H1 (cell line): ENCODE measurements at regions not wholly inside any gene's neighbourhood (a gene's known extent, or its start where the extent isn't known, plus 50 kb on each side); places are given as distances from the start of the nearest gene placed in this dataset.

ENCODE experiments used
- ASH2L ChIP-seq: fragments of 200-600, 300-600 bp; sonication (generic); IDR thresholded peaks from one replicate; pipeline ENCODE4 v1.7.1; 2017; ENCODE audit warnings: low read length
- CREB1 ChIP-seq: IDR thresholded peaks from 2 replicates; pipeline ENCODE4 v1.6.1; 2012; ENCODE audit warnings: inconsistent platforms
- GABPA ChIP-seq: IDR thresholded peaks from 2 replicates; pipeline ENCODE4 v1.6.1; 2011; ENCODE audit warnings: mild to moderate bottlenecking, low read length, moderate library complexity, borderline replicate concordance; ENCODE audit not compliant: insufficient read depth
- GTF2F1 ChIP-seq: IDR thresholded peaks from 2 replicates; pipeline ENCODE4 v1.6.1; 2012; ENCODE audit warnings: low read depth, low read length, improper control_type of control experiment, borderline replicate concordance
- KDM1A ChIP-seq: fragments of 200-600, 300-600 bp; sonication (generic); IDR thresholded peaks from 2 replicates; pipeline ENCODE4 v1.7.1; 2016; ENCODE audit warnings: mild to moderate bottlenecking, low read length, borderline replicate concordance
- KDM5A ChIP-seq: fragments of 200-600 bp; IDR thresholded peaks from 2 replicates; pipeline ENCODE4 v1.7.1; 2012; ENCODE audit warnings: mild to moderate bottlenecking, low read length, inconsistent platforms, mixed read lengths
- SAP30 ChIP-seq: fragments of 300-600 bp; sonication (generic); IDR thresholded peaks from 2 replicates; pipeline ENCODE4 v1.7.1; 2012; ENCODE audit warnings: low read length, moderate library complexity, mild to moderate bottlenecking, inconsistent platforms; ENCODE audit not compliant: insufficient read depth, insufficient replicate concordance
- SIRT6 ChIP-seq: IDR thresholded peaks from one replicate; pipeline ENCODE4 v1.7.1; 2012; ENCODE audit warnings: low read length, inconsistent platforms
- SIX5 ChIP-seq: IDR thresholded peaks from 2 replicates; pipeline ENCODE4 v1.6.1; 2011; ENCODE audit warnings: mild to moderate bottlenecking, low read depth, low read length
- SP1 ChIP-seq: IDR thresholded peaks from 2 replicates; pipeline ENCODE4 v1.6.1; 2011; ENCODE audit warnings: low read depth, low read length
- TF ChIP-seq, protein P1 (sequence below): fragments of 300-600 bp; sonication (generic); IDR thresholded peaks from 2 replicates; pipeline ENCODE4 v1.7.1; 2012; ENCODE audit warnings: low read length, moderate library complexity, mild to moderate bottlenecking, inconsistent platforms; ENCODE audit not compliant: insufficient replicate concordance

- TF ChIP-seq SAP30 (no peak), GABPA (no peak), GTF2F1 (no peak), SIX5 (no peak), SP1 (peak; percentile 66), KDM1A (peak; percentile 37; the same call in 1 of the 2 replicates), CREB1 (0 out of 2 replicates have a peak, but pooled peaks have one; percentile 8), SIRT6 (no peak), KDM5A (no peak), ASH2L (no peak)
- TF ChIP-seq, protein P1, sequence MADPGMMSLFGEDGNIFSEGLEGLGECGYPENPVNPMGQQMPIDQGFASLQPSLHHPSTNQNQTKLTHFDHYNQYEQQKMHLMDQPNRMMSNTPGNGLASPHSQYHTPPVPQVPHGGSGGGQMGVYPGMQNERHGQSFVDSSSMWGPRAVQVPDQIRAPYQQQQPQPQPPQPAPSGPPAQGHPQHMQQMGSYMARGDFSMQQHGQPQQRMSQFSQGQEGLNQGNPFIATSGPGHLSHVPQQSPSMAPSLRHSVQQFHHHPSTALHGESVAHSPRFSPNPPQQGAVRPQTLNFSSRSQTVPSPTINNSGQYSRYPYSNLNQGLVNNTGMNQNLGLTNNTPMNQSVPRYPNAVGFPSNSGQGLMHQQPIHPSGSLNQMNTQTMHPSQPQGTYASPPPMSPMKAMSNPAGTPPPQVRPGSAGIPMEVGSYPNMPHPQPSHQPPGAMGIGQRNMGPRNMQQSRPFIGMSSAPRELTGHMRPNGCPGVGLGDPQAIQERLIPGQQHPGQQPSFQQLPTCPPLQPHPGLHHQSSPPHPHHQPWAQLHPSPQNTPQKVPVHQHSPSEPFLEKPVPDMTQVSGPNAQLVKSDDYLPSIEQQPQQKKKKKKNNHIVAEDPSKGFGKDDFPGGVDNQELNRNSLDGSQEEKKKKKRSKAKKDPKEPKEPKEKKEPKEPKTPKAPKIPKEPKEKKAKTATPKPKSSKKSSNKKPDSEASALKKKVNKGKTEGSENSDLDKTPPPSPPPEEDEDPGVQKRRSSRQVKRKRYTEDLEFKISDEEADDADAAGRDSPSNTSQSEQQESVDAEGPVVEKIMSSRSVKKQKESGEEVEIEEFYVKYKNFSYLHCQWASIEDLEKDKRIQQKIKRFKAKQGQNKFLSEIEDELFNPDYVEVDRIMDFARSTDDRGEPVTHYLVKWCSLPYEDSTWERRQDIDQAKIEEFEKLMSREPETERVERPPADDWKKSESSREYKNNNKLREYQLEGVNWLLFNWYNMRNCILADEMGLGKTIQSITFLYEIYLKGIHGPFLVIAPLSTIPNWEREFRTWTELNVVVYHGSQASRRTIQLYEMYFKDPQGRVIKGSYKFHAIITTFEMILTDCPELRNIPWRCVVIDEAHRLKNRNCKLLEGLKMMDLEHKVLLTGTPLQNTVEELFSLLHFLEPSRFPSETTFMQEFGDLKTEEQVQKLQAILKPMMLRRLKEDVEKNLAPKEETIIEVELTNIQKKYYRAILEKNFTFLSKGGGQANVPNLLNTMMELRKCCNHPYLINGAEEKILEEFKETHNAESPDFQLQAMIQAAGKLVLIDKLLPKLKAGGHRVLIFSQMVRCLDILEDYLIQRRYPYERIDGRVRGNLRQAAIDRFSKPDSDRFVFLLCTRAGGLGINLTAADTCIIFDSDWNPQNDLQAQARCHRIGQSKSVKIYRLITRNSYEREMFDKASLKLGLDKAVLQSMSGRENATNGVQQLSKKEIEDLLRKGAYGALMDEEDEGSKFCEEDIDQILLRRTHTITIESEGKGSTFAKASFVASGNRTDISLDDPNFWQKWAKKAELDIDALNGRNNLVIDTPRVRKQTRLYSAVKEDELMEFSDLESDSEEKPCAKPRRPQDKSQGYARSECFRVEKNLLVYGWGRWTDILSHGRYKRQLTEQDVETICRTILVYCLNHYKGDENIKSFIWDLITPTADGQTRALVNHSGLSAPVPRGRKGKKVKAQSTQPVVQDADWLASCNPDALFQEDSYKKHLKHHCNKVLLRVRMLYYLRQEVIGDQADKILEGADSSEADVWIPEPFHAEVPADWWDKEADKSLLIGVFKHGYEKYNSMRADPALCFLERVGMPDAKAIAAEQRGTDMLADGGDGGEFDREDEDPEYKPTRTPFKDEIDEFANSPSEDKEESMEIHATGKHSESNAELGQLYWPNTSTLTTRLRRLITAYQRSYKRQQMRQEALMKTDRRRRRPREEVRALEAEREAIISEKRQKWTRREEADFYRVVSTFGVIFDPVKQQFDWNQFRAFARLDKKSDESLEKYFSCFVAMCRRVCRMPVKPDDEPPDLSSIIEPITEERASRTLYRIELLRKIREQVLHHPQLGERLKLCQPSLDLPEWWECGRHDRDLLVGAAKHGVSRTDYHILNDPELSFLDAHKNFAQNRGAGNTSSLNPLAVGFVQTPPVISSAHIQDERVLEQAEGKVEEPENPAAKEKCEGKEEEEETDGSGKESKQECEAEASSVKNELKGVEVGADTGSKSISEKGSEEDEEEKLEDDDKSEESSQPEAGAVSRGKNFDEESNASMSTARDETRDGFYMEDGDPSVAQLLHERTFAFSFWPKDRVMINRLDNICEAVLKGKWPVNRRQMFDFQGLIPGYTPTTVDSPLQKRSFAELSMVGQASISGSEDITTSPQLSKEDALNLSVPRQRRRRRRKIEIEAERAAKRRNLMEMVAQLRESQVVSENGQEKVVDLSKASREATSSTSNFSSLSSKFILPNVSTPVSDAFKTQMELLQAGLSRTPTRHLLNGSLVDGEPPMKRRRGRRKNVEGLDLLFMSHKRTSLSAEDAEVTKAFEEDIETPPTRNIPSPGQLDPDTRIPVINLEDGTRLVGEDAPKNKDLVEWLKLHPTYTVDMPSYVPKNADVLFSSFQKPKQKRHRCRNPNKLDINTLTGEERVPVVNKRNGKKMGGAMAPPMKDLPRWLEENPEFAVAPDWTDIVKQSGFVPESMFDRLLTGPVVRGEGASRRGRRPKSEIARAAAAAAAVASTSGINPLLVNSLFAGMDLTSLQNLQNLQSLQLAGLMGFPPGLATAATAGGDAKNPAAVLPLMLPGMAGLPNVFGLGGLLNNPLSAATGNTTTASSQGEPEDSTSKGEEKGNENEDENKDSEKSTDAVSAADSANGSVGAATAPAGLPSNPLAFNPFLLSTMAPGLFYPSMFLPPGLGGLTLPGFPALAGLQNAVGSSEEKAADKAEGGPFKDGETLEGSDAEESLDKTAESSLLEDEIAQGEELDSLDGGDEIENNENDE = no peak
These were observed 173.8 kb downstream of the ETS2 start (continued) for GRCh38 chr21:38979271-38980121.
